CD4-positive, alpha-beta memory T cell (primary cell): ENCODE measurements at regions not wholly inside any gene's neighbourhood (a gene's known extent, or its start where the extent isn't known, plus 50 kb on each side); places are given as distances from the start of the nearest gene placed in this dataset.
A peak's percentile ranks its signal among the peaks of the same experiment; 100 is the strongest.

Experiments
- CTCF ChIA-PET: fragments of 350-600 bp; sonication (Branson Sonifier 250); formaldehyde crosslinking; loops from one replicate; lab custom pipeline; 2021; ENCODE audit warnings: inconsistent platforms; ENCODE audit not compliant: partially characterized antibody; lab: Charles Lee
- POLR2A ChIA-PET: fragments of 350-600 bp; sonication (Branson Sonifier 250); formaldehyde crosslinking; loops from one replicate; lab custom pipeline; 2021; ENCODE audit not compliant: partially characterized antibody; lab: Charles Lee
- DNase-seq, 5 donors: peaks; one replicate each; pipeline versions ENCODE4 v3.0.0 to v3.0.0-alpha.2; 2020 to 2022; ENCODE audit warnings: mixed read lengths in 1 of 5
- H3K27ac ChIP-seq: one replicate; pipeline ENCODE4 v1.7.0; 2013; ENCODE audit warnings: low read depth, low read length
- H3K27me3 ChIP-seq: 2 replicates; pipeline ENCODE4 v1.7.0; 2013; ENCODE audit warnings: mild to moderate bottlenecking, low read length, moderate library complexity; ENCODE audit not compliant: insufficient read depth
- H3K36me3 ChIP-seq: 2 replicates; pipeline ENCODE4 v1.7.0; 2013; ENCODE audit warnings: mild to moderate bottlenecking, low read length, moderate library complexity; ENCODE audit not compliant: insufficient read depth
- H3K4me1 ChIP-seq: 2 replicates; pipeline ENCODE4 v1.7.0; 2013; ENCODE audit warnings: mild to moderate bottlenecking, low read length, moderate library complexity; ENCODE audit not compliant: insufficient read depth
- H3K4me3 ChIP-seq, 2 donors: one replicate each; pipeline ENCODE4 v1.7.0; 2013; ENCODE audit warnings: low read length in 2 of 2, mild to moderate bottlenecking in 1 of 2
- H3K9me3 ChIP-seq, 2 donors: one replicate each; pipeline ENCODE4 v1.7.0; 2013; ENCODE audit warnings: low read length in 2 of 2, control low read depth in 1 of 2; ENCODE audit not compliant: control insufficient read depth in 1 of 2
- H3K27ac Mint-ChIP-seq, 7 donors: one replicate each; pipeline ENCODE4 v1.8.0; 2020 to 2021; ENCODE audit warnings: mixed read lengths in 7 of 7, mild to moderate bottlenecking in 6 of 7, inconsistent platforms in 3 of 7, moderate library complexity in 3 of 7
- H3K27me3 Mint-ChIP-seq, 2 donors: one replicate each; pipeline ENCODE4 v1.8.0; 2020 to 2021; ENCODE audit warnings: mixed read lengths in 2 of 2
- H3K36me3 Mint-ChIP-seq, 2 donors: one replicate each; pipeline ENCODE4 v1.8.0; 2020 to 2021; ENCODE audit warnings: mixed read lengths in 2 of 2, inconsistent platforms in 1 of 2, mild to moderate bottlenecking in 1 of 2
- H3K4me1 Mint-ChIP-seq, 4 donors: one replicate each; pipeline ENCODE4 v1.8.0; 2020 to 2021; ENCODE audit warnings: mixed read lengths in 4 of 4, mild to moderate bottlenecking in 1 of 4
- H3K4me3 Mint-ChIP-seq, 8 donors: one replicate each; pipeline ENCODE4 v1.8.0; 2020 to 2021; ENCODE audit warnings: mixed read lengths in 8 of 8, mild to moderate bottlenecking in 7 of 8, moderate library complexity in 6 of 8, inconsistent platforms in 3 of 8
- H3K9me3 Mint-ChIP-seq, 8 donors: one replicate each; pipeline ENCODE4 v1.8.0; 2020 to 2021; ENCODE audit warnings: mixed read lengths in 8 of 8, mild to moderate bottlenecking in 5 of 8, inconsistent platforms in 3 of 8, moderate library complexity in 1 of 8
- intact Hi-C: fragments of 100-400 bp; cut with micrococcal nuclease; formaldehyde crosslinking; loops from one replicate; pipeline ENCODE4 v1.15.1; 2023

DNA sequence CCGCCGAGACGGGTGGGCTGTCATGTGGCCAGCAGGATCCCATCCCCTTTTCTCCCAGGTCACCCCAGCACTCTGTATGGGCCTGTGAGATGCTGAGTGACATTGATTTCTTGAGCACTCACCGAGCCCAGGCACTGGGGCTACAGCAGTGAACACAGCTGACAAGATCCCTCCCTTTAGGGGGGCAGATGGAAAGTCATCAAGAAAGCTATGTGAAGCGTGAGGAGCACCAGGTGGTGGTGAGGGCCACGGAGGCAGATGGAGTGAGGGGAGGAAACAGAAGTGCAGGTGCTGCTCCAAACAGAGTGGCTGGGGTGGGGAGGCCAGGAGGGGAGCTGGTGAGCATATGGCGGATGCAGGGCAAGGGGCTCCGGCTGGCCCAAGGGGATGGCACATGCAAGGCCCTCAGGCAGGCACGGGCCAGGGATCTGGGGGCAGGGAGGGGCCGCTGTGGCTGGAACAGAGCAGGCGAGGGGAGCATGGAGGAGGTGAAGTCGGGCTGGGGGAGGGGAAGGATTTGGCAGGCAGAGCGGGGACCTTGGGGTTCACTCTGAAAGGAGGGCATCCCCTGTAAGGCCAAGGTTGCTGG is 184.0 kb downstream of the BMP7 start:
- Histone ChIP-seq H3K4me1 (no peaks in the 10 kb centered on the region), H3K27ac (no peak overlapping the region), H3K4me3 (no peak overlapping the region), H3K36me3 (no peaks in the 10 kb centered on the region), H3K27me3 (no peaks in the 10 kb centered on the region), H3K9me3 (no peaks in the 10 kb centered on the region)
- intact Hi-C loops = no loop called here
- Mint-ChIP-seq H3K4me3 (no peak overlapping the region), H3K9me3 (peaks cover 0 to 32% (median 25%) of the 10 kb centered on the region in 8 donors), H3K36me3 (no peaks in the 10 kb centered on the region), H3K27me3 (peaks cover 6 to 10% of the 10 kb centered on the region in 2 donors), H3K27ac (no peak overlapping the region), H3K4me1 (peaks cover 0 to 2% (median 0%) of the 10 kb centered on the region in 4 donors)
- CTCF ChIA-PET = no interaction called here
- DNase-seq = no peak
- POLR2A ChIA-PET = no interaction called here

DNA sequence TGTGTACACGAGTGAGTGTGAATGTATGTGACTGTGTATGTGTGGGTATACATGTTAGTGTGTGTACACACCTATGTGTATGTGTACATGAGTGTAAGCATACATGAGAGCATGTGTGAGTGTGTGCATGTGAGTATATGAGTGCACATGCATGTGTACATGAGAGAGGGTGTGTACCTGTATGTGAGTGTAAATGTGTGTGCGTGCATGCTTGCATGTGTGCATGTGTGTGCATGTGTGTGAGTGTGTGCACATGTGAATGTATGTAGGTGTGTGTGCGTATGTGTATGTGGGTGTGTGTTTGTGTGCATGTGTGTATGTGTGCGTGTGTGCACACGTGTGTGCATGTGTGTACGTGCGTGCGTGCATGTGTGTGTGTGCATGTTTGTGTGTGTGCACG is 183.4 kb downstream of the BMP7 start:
- H3K4me1 ChIP-seq = no peaks in the 10 kb centered on the region
- Mint-ChIP-seq H3K36me3 (no peaks in the 10 kb centered on the region), H3K27ac (peak overlapping the region in 1 of 7 donors; percentile 55), H3K27me3 (peaks cover 6 to 10% of the 10 kb centered on the region in 2 donors), H3K9me3 (peaks cover 0 to 26% (median 21%) of the 10 kb centered on the region in 8 donors), H3K4me3 (no peak overlapping the region), H3K4me1 (peaks cover 0 to 2% (median 0%) of the 10 kb centered on the region in 4 donors)
- no peaks in the 10 kb centered on the region for H3K36me3 ChIP-seq
- H3K27ac ChIP-seq = no peak overlapping the region
- CTCF ChIA-PET = no interaction called here
- no peaks in the 10 kb centered on the region for H3K9me3 ChIP-seq
- POLR2A ChIA-PET = no interaction called here
- intact Hi-C loops = no loop called here
- H3K27me3 ChIP-seq = no peaks in the 10 kb centered on the region
- no peak for DNase-seq
- no peak overlapping the region for H3K4me3 ChIP-seq

DNA sequence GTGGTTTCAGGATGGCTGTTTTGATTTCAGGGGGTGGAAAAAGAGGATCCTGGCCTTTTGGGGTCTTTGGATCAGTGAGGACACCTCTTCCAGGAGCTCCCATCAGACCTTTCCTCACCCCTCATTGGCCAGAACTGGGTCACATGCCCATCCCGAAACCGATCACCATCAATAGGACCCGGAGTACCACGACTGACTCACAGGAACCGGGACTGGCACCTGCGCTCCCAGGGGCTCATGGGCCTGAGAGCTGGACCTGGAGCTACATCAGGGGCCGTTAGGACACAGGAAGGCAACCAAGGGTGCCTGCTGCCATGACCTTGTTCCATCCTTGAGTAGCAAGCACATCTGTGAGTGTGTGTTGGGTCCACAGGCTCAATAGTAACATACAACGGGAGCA is 180.4 kb downstream of the BMP7 start:
- H3K36me3 ChIP-seq = no peaks in the 10 kb centered on the region
- ChIA-PET POLR2A (no interaction called here), CTCF (no interaction called here)
- intact Hi-C loops = no loop called here
- H3K4me3 Mint-ChIP-seq = no peak overlapping the region
- H3K9me3 ChIP-seq = no peaks in the 10 kb centered on the region
- H3K27ac Mint-ChIP-seq = no peak overlapping the region
- H3K36me3 Mint-ChIP-seq = no peaks in the 10 kb centered on the region
- H3K4me3 ChIP-seq = no peak overlapping the region
- no peaks in the 10 kb centered on the region for H3K4me1 ChIP-seq
- no peak for DNase-seq
- peaks cover 0 to 6% (median under 1%) of the 10 kb centered on the region in 4 donors for H3K4me1 Mint-ChIP-seq
- no peaks in the 10 kb centered on the region for H3K27me3 ChIP-seq
- H3K27me3 Mint-ChIP-seq = peaks cover 6 to 9% of the 10 kb centered on the region in 2 donors
- peaks cover 0 to 6% (median 0%) of the 10 kb centered on the region in 8 donors for H3K9me3 Mint-ChIP-seq
- H3K27ac ChIP-seq = no peak overlapping the region

DNA sequence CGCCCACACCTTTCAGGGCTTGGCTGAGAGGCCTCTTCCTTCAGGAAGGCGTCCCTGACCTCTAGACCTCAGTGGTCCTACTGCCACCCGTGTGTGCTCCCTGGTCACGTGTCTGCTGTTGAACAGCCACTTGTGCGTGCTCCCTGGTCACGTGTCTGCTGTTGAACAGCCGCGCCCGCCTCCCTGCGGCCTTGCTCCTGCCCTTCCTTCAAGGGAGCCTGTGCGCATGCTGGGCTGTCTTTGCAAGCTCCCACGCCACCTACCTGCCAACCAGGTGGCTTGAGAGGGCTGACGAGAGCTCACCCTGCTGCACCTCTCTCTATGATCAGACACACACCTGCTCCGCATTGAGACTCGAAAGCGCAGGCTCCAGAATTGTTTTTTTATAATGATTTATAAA is 179.3 kb downstream of the BMP7 start:
- Histone ChIP-seq H3K9me3 (no peaks in the 10 kb centered on the region), H3K27me3 (no peaks in the 10 kb centered on the region), H3K27ac (no peak overlapping the region), H3K36me3 (no peaks in the 10 kb centered on the region), H3K4me1 (peaks cover under 1% of the 10 kb centered on the region), H3K4me3 (no peak overlapping the region)
- CTCF ChIA-PET = interaction anchor here (1.3 kb wide), 1 partner anchor 259 kb away, joined by 3 read pairs; no protein-coding TSS in a partner anchor
- H3K4me1 Mint-ChIP-seq = peaks cover 5 to 15% (median 7%) of the 10 kb centered on the region in 4 donors
- intact Hi-C loops = no loop called here
- no peaks in the 10 kb centered on the region for H3K36me3 Mint-ChIP-seq
- H3K27ac Mint-ChIP-seq = no peak overlapping the region
- POLR2A ChIA-PET = no interaction called here
- peaks cover 6 to 7% of the 10 kb centered on the region in 2 donors for H3K27me3 Mint-ChIP-seq
- peaks cover 0 to 4% (median 0%) of the 10 kb centered on the region in 8 donors for H3K9me3 Mint-ChIP-seq
- no peak for DNase-seq
- no peak overlapping the region for H3K4me3 Mint-ChIP-seq

DNA sequence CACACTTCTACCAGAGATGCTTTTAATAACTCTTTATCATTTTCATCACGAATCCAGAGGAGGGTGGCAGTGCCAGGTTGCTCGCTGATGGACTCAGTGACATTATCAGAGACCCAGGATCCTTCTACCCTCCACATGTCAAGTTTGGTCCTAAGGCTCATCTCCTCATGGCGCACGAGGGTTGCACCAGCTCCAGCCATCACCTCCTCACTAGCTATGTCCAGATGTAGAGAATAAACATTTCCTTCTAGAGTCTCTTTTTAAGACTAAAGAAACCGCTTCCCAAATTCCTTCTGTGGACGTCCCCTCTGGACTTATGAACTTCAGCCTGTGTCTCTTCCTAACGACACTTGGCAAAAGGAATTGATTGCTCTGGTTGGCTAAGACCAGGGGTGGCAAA is 178.7 kb downstream of the BMP7 start:
- Mint-ChIP-seq H3K36me3 (no peaks in the 10 kb centered on the region), H3K27me3 (peaks cover 6% of the 10 kb centered on the region in 2 donors), H3K27ac (no peak overlapping the region), H3K4me1 (peaks cover 7 to 19% (median 10%) of the 10 kb centered on the region in 4 donors), H3K4me3 (no peak overlapping the region), H3K9me3 (peaks cover 0 to 4% (median 0%) of the 10 kb centered on the region in 8 donors)
- no peaks in the 10 kb centered on the region for H3K9me3 ChIP-seq
- H3K4me3 ChIP-seq = no peak overlapping the region
- DNase-seq = no peak
- H3K27ac ChIP-seq = no peak overlapping the region
- intact Hi-C loops = no loop called here
- peaks cover 4% of the 10 kb centered on the region for H3K4me1 ChIP-seq
- POLR2A ChIA-PET = no interaction called here
- no peaks in the 10 kb centered on the region for H3K36me3 ChIP-seq
- no peaks in the 10 kb centered on the region for H3K27me3 ChIP-seq
- CTCF ChIA-PET = interaction anchor here (1.3 kb wide), 1 partner anchor 258 kb away, joined by 3 read pairs; no protein-coding TSS in a partner anchor

DNA sequence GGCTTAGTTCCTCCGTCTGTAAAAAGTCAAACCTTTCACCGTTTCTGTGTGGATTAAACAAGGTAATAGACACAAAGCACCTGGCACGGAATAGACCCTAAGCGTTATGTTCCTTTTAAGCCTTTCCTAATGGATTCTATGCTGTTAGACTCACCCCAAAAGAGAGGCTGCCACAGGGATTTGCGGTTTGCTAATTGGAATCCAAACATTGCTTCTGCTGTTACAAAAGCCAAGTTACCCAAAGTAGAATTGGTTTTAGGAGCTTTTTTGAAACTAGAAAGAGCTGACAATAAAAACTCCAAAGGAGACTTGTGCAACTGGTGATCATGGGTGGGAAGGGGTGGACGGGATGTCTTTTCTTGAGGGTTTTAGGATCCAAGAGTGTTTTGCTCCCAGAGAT is 178.0 kb downstream of the BMP7 start:
- Mint-ChIP-seq H3K27ac (no peak overlapping the region), H3K27me3 (peaks cover 6% of the 10 kb centered on the region in 2 donors), H3K36me3 (no peaks in the 10 kb centered on the region), H3K4me1 (peaks cover 6 to 19% (median 10%) of the 10 kb centered on the region in 4 donors), H3K4me3 (no peak overlapping the region), H3K9me3 (peaks cover 0 to 4% (median 0%) of the 10 kb centered on the region in 8 donors)
- ChIA-PET POLR2A (no interaction called here), CTCF (no interaction called here)
- no peak overlapping the region for H3K27ac ChIP-seq
- H3K9me3 ChIP-seq = no peaks in the 10 kb centered on the region
- DNase-seq = no peak
- intact Hi-C loops = no loop called here
- H3K4me1 ChIP-seq = peaks cover 4% of the 10 kb centered on the region
- no peaks in the 10 kb centered on the region for H3K36me3 ChIP-seq
- no peak overlapping the region for H3K4me3 ChIP-seq
- H3K27me3 ChIP-seq = no peaks in the 10 kb centered on the region

DNA sequence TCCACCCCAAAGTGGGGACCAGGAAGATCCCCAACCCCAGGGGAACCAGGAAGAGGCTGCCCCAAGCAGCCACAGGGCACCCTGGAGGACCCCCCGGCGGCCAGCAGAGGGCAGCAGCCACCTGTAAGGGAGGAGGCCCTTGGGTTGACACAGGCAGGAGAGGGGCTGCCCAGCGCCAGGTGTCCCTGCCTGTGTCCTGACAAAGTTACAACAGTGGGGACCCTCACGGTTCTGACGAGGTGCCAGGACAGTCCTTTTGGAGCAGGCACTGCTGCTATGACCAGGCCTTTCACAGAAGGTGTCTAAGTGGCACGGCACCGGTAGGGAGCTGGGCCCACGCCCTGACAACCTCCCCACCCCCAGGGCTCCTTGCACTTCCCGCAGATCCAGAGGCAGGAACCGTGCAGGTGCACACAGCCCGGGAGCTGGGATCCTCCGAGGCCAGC is 176.7 kb downstream of the BMP7 start:
- Mint-ChIP-seq H3K36me3 (no peaks in the 10 kb centered on the region), H3K27me3 (peaks cover 6 to 9% of the 10 kb centered on the region in 2 donors), H3K27ac (no peak overlapping the region), H3K4me1 (peaks cover 6 to 19% (median 10%) of the 10 kb centered on the region in 4 donors), H3K4me3 (no peak overlapping the region), H3K9me3 (peaks cover 0 to 2% (median 0%) of the 10 kb centered on the region in 8 donors)
- H3K36me3 ChIP-seq = no peaks in the 10 kb centered on the region
- H3K9me3 ChIP-seq = no peaks in the 10 kb centered on the region
- peak; percentile 10 to 34 (median 19) for DNase-seq
- H3K27me3 ChIP-seq = no peaks in the 10 kb centered on the region
- H3K4me1 ChIP-seq = peaks cover 4% of the 10 kb centered on the region
- ChIA-PET POLR2A (no interaction called here), CTCF (interaction anchor here (1.1 to 2.9 kb wide), 2 partner anchors 257 to 260 kb away, joined by 3 to 13 read pairs; no protein-coding TSS in a partner anchor)
- intact Hi-C loops = loop anchor here (5.0 kb wide), 2 partner anchors 408 to 423 kb away; no protein-coding TSS in a partner anchor
- no peak overlapping the region for H3K4me3 ChIP-seq
- no peak overlapping the region for H3K27ac ChIP-seq
